IPS-18c (cell line): ENCODE measurements at regions not wholly inside any gene's neighbourhood (a gene's known extent, or its start where the extent isn't known, plus 50 kb on each side); places are given as distances from the start of the nearest gene placed in this dataset.

Experiments used
- H3K4me3 ChIP-seq: 2 replicates; pipeline ENCODE4 v1.7.0; 2013; ENCODE audit warnings: low read depth, mild to moderate bottlenecking, low read length, moderate library complexity; ENCODE audit not compliant: insufficient read depth
- H3K9me3 ChIP-seq: one replicate; pipeline ENCODE4 v1.6.1; 2013; ENCODE audit warnings: mild to moderate bottlenecking, low read length, moderate library complexity; ENCODE audit not compliant: control insufficient read depth, insufficient read depth

GRCh38 chr5:155936520-155937406 lies 390.2 kb upstream of the SGCD start:
- no peak overlapping the region for H3K4me3 ChIP-seq
- H3K9me3 ChIP-seq, result no peaks in the 10 kb centered on the region

GRCh38 chr5:155938051-155938450 lies 388.9 kb upstream of the SGCD start:
- H3K4me3 ChIP-seq, result no peak overlapping the region
- H3K9me3 ChIP-seq, result no peaks in the 10 kb centered on the region

DNA sequence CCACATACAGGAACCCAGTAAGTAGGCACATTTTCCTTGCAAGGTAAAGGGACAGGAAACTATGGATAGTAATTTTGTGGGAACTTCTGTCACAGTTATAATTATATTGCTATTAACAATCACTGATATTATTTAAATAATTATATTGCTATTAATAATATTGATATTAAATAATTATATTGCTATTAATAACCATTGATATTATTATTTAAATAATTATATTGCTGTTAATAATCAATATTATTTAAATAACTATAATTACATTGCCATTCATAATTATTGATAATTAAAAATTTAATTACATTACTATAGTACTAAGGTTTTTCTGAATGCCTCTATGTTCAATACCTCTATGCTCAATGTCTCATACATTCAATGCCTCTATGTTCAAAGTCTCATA lies 385.6 kb upstream of the SGCD start:
- no peak overlapping the region for H3K4me3 ChIP-seq
- H3K9me3 ChIP-seq, result no peaks in the 10 kb centered on the region

DNA sequence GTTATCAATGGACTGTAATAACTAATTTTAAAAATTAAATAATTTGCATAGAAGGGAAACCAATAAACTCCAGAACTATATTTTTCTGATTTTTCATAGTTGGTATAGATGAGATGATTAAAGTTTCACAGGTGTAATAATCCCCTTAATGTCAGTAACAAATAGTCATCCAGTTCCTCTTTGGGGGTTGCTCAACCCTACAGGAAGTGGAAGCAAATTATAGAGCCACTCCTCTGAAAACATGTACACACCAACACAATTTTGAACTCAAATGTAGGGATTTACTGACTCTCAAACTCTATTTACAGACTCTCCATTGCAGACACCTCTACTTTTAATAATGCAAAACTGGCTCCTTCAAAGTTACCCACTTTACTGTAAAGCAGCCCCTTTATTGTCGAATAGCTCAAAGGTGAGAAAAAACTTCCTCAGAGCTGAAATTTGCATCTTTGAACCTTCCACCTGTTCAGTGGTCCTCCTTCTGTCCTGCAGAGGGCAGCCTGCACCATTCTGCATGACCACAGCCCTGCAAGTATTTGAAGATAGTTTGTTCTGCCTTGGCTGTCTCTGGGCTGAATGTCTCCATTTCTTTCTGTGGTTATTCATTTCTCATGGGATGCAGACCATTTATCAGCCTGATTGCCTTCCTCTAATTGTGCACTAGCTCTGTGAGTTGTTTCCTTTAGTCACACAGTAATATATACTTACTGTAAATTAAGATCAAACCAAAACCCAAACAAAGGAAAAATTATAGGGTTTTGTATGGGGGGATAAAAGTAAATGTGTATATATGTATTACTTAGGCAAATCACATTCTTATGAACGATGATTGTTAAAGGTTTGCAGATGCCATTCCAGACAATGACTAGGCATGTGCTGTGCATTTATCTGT lies 383.2 kb upstream of the SGCD start:
- Histone ChIP-seq H3K9me3 (no peaks in the 10 kb centered on the region), H3K4me3 (no peak overlapping the region)

- Histone ChIP-seq H3K9me3 (no peaks in the 10 kb centered on the region), H3K4me3 (no peak overlapping the region)
Measured at GRCh38 chr5:155947394-155948062, 379.4 kb upstream of the SGCD start.

DNA sequence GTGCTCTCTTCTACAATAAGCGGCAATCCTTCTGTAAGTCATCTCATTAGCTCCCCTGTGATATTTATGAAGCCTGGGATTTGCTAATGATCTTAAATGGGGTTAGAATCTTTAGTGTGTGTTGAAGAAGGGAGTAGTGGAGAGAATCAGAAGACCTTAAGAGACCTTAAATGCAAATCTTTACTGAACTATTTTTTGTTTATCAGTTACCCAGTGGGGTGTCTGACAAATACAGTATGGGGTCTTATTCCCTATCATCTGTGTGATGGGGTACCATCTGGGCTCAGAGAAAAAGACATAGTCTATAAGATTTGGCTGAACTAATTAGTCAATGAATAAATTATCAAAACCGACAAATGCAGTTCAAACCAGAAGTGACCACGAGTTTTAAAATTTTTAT lies 378.4 kb upstream of the SGCD start:
- no peaks in the 10 kb centered on the region for H3K9me3 ChIP-seq
- H3K4me3 ChIP-seq, result no peak overlapping the region

DNA sequence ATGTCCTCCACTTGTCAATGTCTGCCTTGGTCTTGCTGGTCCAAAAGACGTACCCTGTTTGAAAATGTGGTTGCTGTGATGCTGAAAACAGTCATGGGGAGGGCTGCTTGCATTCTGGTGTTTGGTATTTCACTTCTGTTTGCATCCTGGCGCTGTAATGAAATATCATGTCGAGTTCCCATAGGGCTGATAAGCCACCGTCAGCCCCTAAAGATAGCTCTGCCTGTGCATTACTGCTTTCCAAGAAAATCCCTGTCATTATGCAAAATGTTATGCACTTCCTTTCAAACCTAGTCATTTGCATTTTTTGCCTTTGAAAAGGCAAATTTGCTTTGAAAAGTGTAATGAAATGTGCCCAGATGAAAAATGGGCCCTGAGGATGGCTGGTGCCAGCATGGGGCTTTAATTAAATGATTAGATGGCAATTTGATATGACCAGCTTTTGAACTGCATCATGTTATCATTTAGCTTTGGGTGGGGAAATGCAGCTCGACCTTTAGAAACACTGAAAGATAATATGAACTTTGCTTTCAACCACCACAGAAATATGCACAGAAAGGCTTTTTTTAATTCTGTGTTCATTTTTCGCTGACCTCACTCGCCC lies 374.4 kb upstream of the SGCD start:
- no peaks in the 10 kb centered on the region for H3K9me3 ChIP-seq
- H3K4me3 ChIP-seq, result no peak overlapping the region

DNA sequence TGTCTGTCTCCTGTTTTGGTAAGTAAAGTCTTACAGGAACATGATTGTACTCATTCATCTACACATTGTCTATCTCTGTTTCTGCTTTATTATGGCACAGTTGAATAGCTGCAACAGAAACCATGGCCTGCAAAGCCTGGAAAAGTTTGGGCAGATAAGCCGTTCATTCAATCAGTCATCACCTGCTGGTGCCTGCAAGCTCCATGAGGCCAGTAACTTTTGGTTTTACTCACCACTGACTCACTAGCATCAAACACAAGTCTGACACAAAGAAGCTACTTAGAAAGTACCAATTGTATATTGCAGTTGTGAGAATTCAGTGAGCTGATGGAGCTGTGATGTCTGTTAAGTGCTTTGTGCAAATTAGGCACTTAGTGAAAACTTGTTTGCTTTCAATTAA lies 373.6 kb upstream of the SGCD start:
- H3K4me3 ChIP-seq, result no peak overlapping the region

DNA sequence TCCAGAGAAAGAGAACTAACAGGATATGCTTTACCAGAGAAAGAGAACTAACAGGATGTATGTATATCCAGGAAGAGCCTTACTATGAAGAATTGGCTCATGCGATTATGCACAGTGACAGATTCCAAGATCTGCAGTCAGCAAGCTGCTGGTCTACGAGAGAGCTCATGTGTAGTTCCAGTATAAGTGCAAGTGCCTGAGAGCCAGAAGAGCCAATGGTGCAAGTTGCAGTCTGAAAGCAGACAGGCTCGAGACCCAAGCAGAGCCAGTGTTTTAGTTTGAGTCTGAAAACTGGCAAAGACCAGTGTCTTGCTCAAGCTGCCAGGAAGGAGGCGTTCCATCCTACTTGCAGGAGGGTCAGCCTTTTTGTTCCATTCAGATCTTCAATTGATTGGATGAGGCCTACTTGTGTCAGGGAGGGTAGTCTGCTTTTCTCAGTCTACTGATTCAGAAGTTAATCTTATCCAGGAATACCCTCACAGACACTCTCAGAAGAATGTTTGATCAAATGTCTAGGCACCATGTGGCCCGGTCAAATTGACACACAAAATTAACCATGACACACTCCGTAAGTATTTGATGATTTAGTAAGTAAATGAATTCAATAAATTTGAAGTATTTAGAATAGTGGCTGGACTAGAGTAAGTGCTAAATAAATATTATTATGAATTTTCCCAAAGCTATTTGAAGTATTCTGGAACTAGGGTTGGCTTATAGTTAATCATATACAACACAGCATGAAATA lies 372.1 kb upstream of the SGCD start:
- H3K4me3 ChIP-seq, result no peak overlapping the region
- H3K9me3 ChIP-seq, result no peaks in the 10 kb centered on the region

More for the DNA sequence above, 373.6 kb upstream of the SGCD start:
- no peaks in the 10 kb centered on the region for H3K9me3 ChIP-seq

DNA sequence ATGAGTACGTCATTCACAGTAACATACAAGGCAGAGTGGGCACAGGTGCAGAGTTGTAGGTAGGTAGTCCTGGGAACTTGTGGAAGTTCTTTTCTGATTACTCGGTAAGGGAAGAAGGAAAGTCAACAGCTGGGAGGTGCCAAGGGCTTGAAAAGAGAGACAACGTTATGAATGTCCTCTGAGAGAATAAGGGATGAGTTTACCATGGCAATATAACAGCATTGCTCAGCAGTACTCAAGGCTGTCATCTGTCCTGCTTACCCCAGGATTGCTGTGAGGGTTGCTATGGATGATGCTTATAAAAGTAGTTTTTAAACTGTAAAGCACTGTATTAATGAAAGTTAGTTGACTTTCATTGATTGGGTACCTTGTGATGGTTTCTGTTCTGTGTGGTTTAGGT lies 369.1 kb upstream of the SGCD start:
- Histone ChIP-seq H3K4me3 (no peak overlapping the region), H3K9me3 (no peaks in the 10 kb centered on the region)

DNA sequence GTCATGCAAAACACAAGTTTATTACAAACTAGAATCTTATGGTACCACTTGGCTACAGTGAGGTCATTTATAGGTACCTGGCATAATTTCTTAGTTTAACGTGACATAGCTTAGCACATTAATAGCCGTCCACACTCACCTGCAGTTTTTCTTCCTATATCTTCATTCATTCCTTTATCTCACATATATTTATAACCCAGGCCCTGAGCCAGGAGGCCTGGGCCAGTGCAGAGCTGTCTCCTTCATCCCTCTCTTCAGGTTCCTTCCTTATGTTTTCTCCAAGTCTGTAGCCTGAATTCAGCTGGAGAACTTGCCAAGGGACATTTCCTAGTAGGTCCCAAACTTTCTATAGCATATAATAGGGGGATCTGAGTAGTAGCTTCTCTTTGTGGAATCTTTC lies 367.9 kb upstream of the SGCD start:
- Histone ChIP-seq H3K9me3 (no peaks in the 10 kb centered on the region), H3K4me3 (no peak overlapping the region)

- no peak overlapping the region for H3K4me3 ChIP-seq
- H3K9me3 ChIP-seq, result no peaks in the 10 kb centered on the region
Measured at GRCh38 chr5:155960177-155960576, 366.8 kb upstream of the SGCD start.

DNA sequence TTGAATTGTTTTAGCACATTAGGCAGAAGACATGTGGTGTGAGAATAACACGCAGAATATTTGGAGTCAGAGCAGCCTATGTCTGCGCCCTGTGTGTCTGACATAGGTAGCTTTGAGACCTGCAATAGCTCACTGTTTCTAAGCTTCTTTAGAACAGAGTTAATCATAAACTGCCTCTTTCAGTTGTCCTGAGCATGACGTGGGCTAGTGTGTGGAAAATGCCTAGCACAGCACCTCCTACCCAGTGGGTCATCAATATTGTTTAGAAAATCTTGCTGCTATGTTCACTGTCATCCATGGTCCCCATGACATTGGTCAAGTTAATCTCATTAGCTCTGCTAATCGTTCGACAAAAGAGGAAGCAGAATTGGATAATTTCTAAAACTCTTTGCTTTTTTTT lies 357.4 kb upstream of the SGCD start:
- H3K9me3 ChIP-seq, result no peaks in the 10 kb centered on the region

GRCh38 chr5:155974369-155974768 lies 352.6 kb upstream of the SGCD start:
- Histone ChIP-seq H3K9me3 (no peaks in the 10 kb centered on the region), H3K4me3 (no peak overlapping the region)

More for the DNA sequence above, 357.4 kb upstream of the SGCD start:
- no peak overlapping the region for H3K4me3 ChIP-seq

- Histone ChIP-seq H3K9me3 (peaks cover 2% of the 10 kb centered on the region), H3K4me3 (no peak overlapping the region)
Measured at GRCh38 chr5:155978850-155979249, 348.1 kb upstream of the SGCD start.

- Histone ChIP-seq H3K4me3 (no peak overlapping the region), H3K9me3 (peaks cover 2% of the 10 kb centered on the region)
Measured at GRCh38 chr5:155982354-155982753, 344.6 kb upstream of the SGCD start.

- peaks cover 2% of the 10 kb centered on the region for H3K9me3 ChIP-seq
- H3K4me3 ChIP-seq, result no peak overlapping the region
Measured at GRCh38 chr5:155983954-155984353, 343.0 kb upstream of the SGCD start.
